ENCODE measurements at regions not wholly inside any gene's neighbourhood (a gene's known extent, or its start where the extent isn't known, plus 50 kb on each side); places are given as distances from the start of the nearest gene placed in this dataset.
A peak's percentile ranks its signal among the peaks of the same experiment; 100 is the strongest.

GRCh38 chr6:14440215-14440910, 322.8 kb downstream of the CD83 start:
- DNase-seq (ENCODE audit: low spot score) = no peak
- Mint-ChIP-seq H3K4me3 (no peak overlapping the region), H3K4me1 (ENCODE audit: low read depth in 2 of 2) (no peaks in the 10 kb centered on the region), H3K36me3 (no peaks in the 10 kb centered on the region), H3K9me3 (no peaks in the 10 kb centered on the region), H3K27me3 (peaks cover 0 to 6% of the 10 kb centered on the region in 2 donors), H3K27ac (no peak overlapping the region)
- ATAC-seq = no peak

DNA sequence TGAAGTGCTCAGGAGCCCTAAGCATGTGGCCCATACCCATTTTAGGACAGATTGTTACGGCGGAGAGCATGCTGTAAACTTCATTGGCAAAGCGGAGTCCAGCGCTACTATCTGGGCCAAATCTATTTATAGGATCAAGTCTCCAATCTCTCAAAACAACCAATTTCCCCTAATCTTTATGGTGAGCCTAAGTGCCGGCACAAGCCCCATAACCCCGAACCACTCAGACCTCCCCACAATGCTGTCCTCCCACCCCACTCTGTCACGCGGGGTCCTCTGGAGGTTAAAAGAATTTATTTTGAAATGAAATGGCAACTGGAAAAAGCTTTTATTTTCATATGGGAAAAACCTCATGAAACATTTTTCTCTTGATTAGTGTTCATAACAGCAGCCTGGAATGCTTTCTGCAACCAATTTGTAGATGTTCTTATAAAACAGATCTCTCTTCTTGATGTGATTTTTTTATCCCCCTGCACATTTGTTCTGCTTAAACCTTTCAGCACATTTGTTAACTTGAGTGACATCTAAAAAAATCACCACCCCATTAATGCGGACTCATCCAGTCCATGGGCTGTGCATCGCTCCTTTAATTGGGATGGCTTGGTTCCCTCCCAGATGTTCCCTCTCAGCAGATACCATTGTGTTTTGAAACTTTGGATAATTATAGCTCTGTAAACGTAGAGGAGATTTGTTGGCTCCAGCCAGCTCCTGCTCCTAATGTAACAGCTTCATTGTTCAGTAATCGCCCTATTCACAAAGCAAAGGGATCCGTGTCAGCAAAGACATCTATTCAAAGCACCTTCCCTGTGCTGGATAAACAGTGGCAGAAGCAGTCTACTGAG, 323.6 kb downstream of the CD83 start:
- H3K27ac Mint-ChIP-seq = no peak overlapping the region
- peaks cover 0 to 6% of the 10 kb centered on the region in 2 donors for H3K27me3 Mint-ChIP-seq
- ATAC-seq (no peak), DNase-seq (ENCODE audit: low spot score) (no peak)
- H3K9me3 Mint-ChIP-seq = no peaks in the 10 kb centered on the region
- no peaks in the 10 kb centered on the region for H3K36me3 Mint-ChIP-seq
- no peaks in the 10 kb centered on the region for H3K4me1 Mint-ChIP-seq (ENCODE audit: low read depth in 2 of 2)
- H3K4me3 Mint-ChIP-seq = no peak overlapping the region

DNA sequence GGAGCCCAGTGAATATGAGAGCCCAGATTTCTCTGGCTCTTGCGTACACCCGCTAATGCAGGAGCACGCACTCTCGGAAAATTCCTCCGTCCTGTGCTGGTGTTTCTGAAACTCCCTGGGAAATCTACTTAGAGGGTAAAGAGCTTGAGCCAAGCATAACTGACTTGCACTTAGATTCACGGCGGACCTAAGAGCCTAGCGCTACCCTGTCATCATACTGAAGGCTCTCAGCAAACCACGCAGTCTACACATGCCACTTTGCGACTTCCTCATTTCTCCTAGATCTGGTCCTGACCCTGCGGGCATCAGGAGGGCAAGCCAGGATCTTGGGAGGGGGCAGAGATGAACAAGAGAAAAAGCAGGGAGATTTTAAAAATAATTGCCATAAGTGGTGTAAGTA, 324.7 kb downstream of the CD83 start:
- no peak for DNase-seq (ENCODE audit: low spot score)
- H3K9me3 Mint-ChIP-seq = no peaks in the 10 kb centered on the region
- no peak for ATAC-seq
- H3K4me3 Mint-ChIP-seq = no peak overlapping the region
- H3K36me3 Mint-ChIP-seq = no peaks in the 10 kb centered on the region
- peaks cover 0 to 6% of the 10 kb centered on the region in 2 donors for H3K27me3 Mint-ChIP-seq
- no peaks in the 10 kb centered on the region for H3K4me1 Mint-ChIP-seq (ENCODE audit: low read depth in 2 of 2)
- H3K27ac Mint-ChIP-seq = no peak overlapping the region

DNA sequence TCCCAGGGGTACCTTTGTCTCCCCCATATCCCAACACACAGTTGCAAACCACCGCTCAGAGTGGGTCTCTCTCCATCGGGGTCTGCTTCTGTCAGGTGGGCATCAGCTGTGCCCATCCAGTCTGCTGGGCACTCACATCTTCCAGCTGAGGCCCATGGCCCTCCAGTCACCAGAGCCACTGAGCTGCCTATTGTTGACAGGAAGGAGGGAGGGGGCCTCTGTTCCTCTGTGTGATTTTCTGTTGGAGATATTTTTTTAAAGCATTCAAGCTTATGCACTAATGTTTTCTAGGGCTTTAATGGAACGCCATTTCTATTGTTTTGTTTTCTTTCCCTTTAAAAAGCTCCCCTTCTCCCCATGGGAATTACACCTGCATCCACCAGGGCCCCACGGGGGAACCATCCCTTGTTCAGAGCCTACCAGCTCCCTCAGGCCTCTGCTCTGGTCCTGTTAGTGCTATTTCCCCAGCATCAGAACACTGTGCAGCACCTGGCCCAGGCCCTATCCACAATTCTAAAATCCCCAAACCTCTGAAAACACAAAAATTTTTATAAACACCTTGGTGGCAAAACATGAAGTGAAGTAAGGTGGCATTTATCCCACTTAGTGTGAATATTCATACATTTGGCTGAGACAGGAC, 326.2 kb downstream of the CD83 start:
- H3K9me3 Mint-ChIP-seq = no peaks in the 10 kb centered on the region
- no peaks in the 10 kb centered on the region for H3K36me3 Mint-ChIP-seq
- H3K27ac Mint-ChIP-seq = no peak overlapping the region
- H3K4me3 Mint-ChIP-seq = no peak overlapping the region
- DNase-seq (ENCODE audit: low spot score) (no peak), ATAC-seq (no peak)
- no peaks in the 10 kb centered on the region for H3K4me1 Mint-ChIP-seq (ENCODE audit: low read depth in 2 of 2)
- peaks cover 0 to 6% of the 10 kb centered on the region in 2 donors for H3K27me3 Mint-ChIP-seq

GRCh38 chr6:14444295-14444972, 326.9 kb downstream of the CD83 start:
- no peaks in the 10 kb centered on the region for H3K9me3 Mint-ChIP-seq

DNA sequence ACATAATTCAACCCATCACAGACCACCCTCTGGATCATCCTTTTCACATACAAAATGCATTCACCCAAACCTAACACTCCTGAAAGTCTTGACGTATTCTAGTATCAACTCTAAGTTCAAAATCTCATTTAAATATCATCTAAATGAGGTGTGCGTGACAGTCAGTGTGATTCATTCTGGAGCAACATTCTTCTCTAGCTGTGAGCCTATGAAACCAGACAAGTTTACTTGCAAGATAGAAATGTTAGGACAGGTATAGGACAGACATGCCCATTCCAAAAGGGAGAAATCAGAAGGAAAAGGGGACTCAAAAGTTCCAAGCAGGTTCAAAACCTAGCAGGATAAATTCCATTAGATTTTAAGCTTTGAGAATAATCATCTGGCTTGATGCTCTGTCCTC, 329.7 kb downstream of the CD83 start:
- Mint-ChIP-seq H3K36me3 (no peaks in the 10 kb centered on the region), H3K27ac (no peak overlapping the region), H3K4me3 (no peak overlapping the region), H3K4me1 (ENCODE audit: low read depth in 2 of 2) (peaks cover 12 to 14% of the 10 kb centered on the region in 2 donors), H3K9me3 (no peaks in the 10 kb centered on the region), H3K27me3 (peaks cover 0 to 2% of the 10 kb centered on the region in 2 donors)
- no peak for ATAC-seq
- no peak for DNase-seq (ENCODE audit: low spot score)

More at GRCh38 chr6:14444295-14444972, 326.9 kb downstream of the CD83 start:
- Mint-ChIP-seq H3K4me3 (no peak overlapping the region), H3K27ac (no peak overlapping the region), H3K27me3 (peaks cover 0 to 6% of the 10 kb centered on the region in 2 donors), H3K36me3 (no peaks in the 10 kb centered on the region), H3K4me1 (ENCODE audit: low read depth in 2 of 2) (peaks cover 0 to 3% of the 10 kb centered on the region in 2 donors)
- ATAC-seq (no peak), DNase-seq (ENCODE audit: low spot score) (no peak)

DNA sequence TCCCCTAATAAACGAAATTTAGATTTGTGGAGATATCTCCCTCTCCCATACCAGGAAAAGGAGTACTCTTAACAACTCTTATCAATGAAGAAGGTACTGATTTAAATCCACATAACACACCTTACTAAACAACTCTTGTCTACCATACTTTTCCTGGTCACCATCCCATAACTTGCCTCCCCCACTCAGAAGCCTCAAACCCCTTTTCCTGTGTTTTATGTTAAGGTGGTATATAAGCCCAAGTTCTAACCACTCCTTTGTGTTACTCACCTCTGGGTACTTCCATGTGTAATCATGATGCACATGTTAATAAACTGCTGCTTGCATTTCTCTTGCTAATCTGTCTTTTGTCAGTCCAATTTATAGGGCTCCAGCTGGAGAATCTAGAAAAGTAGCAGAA, 330.7 kb downstream of the CD83 start:
- Mint-ChIP-seq H3K4me3 (no peak overlapping the region), H3K36me3 (no peaks in the 10 kb centered on the region), H3K4me1 (ENCODE audit: low read depth in 2 of 2) (peaks cover 22 to 23% of the 10 kb centered on the region in 2 donors), H3K27me3 (peaks cover 0 to 4% of the 10 kb centered on the region in 2 donors), H3K27ac (no peak overlapping the region), H3K9me3 (no peaks in the 10 kb centered on the region)
- ATAC-seq (no peak), DNase-seq (ENCODE audit: low spot score) (no peak)

- DNase-seq (ENCODE audit: low spot score) (no peak), ATAC-seq (no peak)
- Mint-ChIP-seq H3K4me1 (ENCODE audit: low read depth in 2 of 2) (peaks cover 35 to 39% of the 10 kb centered on the region in 2 donors), H3K27ac (peak overlapping the region in 1 of 2 donors; percentile 34), H3K4me3 (no peak overlapping the region), H3K27me3 (peaks cover 0 to 4% of the 10 kb centered on the region in 2 donors), H3K9me3 (no peaks in the 10 kb centered on the region), H3K36me3 (no peaks in the 10 kb centered on the region)
Measured at GRCh38 chr6:14450133-14450504, 332.5 kb downstream of the CD83 start.

DNA sequence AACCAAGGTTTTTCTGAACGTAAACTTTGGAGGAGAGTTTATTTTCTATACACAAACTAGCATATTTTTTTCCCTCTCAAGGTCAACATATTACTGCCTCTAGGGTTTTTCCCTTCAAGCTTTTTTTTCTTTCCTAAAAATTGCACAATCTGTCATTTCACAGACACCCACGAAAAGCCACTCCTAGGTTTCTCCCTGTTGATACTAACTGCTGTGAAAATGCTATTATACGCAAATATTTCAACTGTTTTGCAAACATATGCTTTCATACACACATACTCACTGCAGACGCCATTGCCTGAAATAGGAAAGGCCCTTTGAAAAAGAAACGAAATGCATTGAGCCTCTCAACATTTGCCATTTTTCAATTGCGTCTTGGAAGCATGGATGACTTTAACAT, 333.0 kb downstream of the CD83 start:
- no peak overlapping the region for H3K4me3 Mint-ChIP-seq
- H3K27me3 Mint-ChIP-seq = peaks cover 0 to 5% of the 10 kb centered on the region in 2 donors
- H3K4me1 Mint-ChIP-seq (ENCODE audit: low read depth in 2 of 2) = peaks cover 38 to 42% of the 10 kb centered on the region in 2 donors
- no peak for DNase-seq (ENCODE audit: low spot score)
- no peak for ATAC-seq
- H3K36me3 Mint-ChIP-seq = no peaks in the 10 kb centered on the region
- peak overlapping the region in 1 of 2 donors; percentile 34 for H3K27ac Mint-ChIP-seq
- no peaks in the 10 kb centered on the region for H3K9me3 Mint-ChIP-seq

- H3K36me3 Mint-ChIP-seq = no peaks in the 10 kb centered on the region
- ATAC-seq (no peak), DNase-seq (ENCODE audit: low spot score) (no peak)
- H3K9me3 Mint-ChIP-seq = no peaks in the 10 kb centered on the region
- peaks cover 43 to 45% of the 10 kb centered on the region in 2 donors for H3K4me1 Mint-ChIP-seq (ENCODE audit: low read depth in 2 of 2)
- H3K27ac Mint-ChIP-seq = peak overlapping the region; percentile 70 to 83
- H3K27me3 Mint-ChIP-seq = peaks cover 0 to 11% of the 10 kb centered on the region in 2 donors
- H3K4me3 Mint-ChIP-seq = no peak overlapping the region
Measured at GRCh38 chr6:14451594-14452374, 334.2 kb downstream of the CD83 start.

DNA sequence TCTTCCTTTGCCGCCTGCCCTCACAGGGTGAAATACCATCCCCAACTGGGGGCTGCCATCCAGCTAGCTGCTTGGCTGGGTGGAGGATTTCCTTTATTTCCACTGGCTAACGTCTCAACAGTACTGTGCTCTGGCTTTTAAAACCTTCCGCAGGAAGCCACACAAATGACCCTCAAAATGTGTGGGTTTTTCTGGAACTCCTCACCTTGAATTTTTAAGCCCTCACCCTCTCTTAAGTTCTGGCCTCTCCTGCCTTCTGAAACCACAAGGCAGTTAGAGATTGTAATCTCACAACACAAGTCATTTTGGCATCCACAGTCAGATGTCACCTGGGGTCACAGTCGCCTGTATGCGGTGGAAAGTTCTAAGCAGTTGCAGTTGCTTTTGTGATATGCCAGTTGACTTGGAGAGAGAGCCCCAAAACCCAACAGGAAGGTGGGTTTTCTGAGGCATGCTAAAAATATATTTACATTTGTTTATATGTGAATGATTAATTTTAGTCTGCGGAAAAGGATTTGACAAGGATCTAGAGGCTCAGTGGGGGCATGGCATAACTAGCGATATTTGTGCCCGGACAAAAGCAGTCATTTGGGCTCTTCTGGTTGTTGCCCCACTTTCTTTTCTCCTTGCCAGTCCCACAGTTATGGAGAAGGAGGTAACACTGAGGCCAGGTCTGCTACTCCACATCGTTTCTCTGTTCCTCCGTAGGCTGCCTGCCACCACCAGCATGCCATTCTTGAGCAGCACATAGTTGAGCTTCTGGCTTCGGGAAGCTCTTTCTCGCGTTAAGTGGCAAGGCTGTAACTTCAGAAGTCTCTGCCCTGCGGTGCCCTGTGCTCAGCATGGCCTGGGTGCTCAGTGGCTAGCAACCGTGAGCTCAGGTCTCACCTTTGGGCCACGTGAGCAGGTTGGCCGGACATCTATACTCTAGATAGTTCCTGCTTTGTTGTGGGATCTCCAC, 335.3 kb downstream of the CD83 start:
- H3K36me3 Mint-ChIP-seq = no peaks in the 10 kb centered on the region
- peak overlapping the region; percentile 72 for H3K4me3 Mint-ChIP-seq
- H3K27me3 Mint-ChIP-seq = peaks cover 0 to 11% of the 10 kb centered on the region in 2 donors
- H3K27ac Mint-ChIP-seq = peak overlapping the region; percentile 70 to 83
- H3K4me1 Mint-ChIP-seq (ENCODE audit: low read depth in 2 of 2) = peaks cover 43 to 45% of the 10 kb centered on the region in 2 donors
- no peaks in the 10 kb centered on the region for H3K9me3 Mint-ChIP-seq
- DNase-seq (ENCODE audit: low spot score) (no peak), ATAC-seq (peak; percentile 77 to 79)
